GM12865 (cell line): ENCODE measurements at regions not wholly inside any gene's neighbourhood (a gene's known extent, or its start where the extent isn't known, plus 50 kb on each side); places are given as distances from the start of the nearest gene placed in this dataset.

Experiments
- DNase-seq: peaks from one replicate; pipeline ENCODE4 v3.0.0; 2010; ENCODE audit warnings: low read depth
- H3K4me3 ChIP-seq: 2 replicates; pipeline ENCODE4 v1.5.1; 2011; ENCODE audit warnings: mild to moderate bottlenecking, low read depth, low read length, control low read depth
- TF ChIP-seq, protein P1 (sequence below): IDR thresholded peaks from 2 replicates; pipeline ENCODE4 v1.5.1; 2011; ENCODE audit warnings: low read length, control low read depth, low read depth, inconsistent platforms; ENCODE audit not compliant: insufficient read depth; ENCODE audit errors: missing control alignments

DNA sequence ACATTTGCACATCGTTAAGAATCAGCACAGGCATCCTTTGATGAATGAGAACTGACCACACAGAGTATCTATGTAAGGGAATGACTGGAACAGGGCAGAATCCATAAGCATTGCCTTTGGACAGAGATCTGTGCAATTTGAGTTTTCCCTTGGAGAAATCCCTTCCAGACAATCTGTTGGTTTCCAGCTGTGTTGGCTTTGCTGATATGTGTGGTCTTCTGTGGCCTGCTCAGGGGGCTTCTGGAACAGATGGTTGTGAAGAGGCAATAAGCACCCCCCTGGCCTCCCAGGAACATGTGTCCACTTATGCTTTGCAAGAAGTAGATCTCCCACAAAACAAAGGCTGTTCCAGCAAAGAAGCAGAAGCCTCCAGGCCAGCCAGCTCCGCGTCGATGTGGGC, 111.4 kb upstream of the TMEM132C start:
- DNase-seq, result no peak
- TF ChIP-seq, protein P1, sequence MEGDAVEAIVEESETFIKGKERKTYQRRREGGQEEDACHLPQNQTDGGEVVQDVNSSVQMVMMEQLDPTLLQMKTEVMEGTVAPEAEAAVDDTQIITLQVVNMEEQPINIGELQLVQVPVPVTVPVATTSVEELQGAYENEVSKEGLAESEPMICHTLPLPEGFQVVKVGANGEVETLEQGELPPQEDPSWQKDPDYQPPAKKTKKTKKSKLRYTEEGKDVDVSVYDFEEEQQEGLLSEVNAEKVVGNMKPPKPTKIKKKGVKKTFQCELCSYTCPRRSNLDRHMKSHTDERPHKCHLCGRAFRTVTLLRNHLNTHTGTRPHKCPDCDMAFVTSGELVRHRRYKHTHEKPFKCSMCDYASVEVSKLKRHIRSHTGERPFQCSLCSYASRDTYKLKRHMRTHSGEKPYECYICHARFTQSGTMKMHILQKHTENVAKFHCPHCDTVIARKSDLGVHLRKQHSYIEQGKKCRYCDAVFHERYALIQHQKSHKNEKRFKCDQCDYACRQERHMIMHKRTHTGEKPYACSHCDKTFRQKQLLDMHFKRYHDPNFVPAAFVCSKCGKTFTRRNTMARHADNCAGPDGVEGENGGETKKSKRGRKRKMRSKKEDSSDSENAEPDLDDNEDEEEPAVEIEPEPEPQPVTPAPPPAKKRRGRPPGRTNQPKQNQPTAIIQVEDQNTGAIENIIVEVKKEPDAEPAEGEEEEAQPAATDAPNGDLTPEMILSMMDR, result no peak
- no peak overlapping the region for H3K4me3 ChIP-seq

DNA sequence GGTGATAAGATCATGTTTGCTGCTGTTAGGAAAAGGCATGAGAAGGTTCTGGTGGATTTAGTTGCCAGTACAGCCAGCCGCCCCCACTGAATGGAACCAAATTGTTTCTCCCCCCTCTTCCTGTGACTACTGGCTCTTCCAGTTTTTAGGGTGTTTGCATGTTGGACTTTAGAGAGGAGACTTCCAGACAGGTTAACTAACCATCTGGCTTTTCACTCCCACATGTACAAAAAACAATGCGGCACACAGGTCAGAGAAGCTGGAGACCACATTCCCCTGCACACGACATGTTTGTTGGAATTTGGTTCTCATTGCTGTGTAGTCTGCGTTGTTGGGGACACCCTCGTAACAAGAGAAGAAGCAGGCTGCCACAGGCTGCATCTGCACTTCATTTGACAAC, 103.9 kb upstream of the TMEM132C start:
- no peak for DNase-seq
- TF ChIP-seq, protein P1, result no peak
- no peak overlapping the region for H3K4me3 ChIP-seq

DNA sequence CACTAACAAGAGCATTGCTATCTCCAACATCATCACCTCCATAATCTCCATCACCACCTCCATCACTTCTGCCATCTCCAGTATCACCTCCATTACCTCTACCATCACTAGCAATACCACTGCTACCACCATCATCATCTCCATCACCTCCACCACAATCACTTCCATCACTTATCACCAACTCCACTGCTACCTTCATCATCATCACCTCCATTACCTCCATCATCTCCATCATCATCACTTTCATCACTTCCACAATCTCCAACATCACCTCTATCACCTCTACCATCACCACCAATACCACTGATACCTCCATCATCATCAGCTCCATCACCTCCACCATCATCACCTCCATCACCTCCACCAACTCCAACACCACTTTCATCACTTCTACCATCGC, 102.4 kb upstream of the TMEM132C start:
- TF ChIP-seq, protein P1, result no peak
- no peak overlapping the region for H3K4me3 ChIP-seq
- no peak for DNase-seq

DNA sequence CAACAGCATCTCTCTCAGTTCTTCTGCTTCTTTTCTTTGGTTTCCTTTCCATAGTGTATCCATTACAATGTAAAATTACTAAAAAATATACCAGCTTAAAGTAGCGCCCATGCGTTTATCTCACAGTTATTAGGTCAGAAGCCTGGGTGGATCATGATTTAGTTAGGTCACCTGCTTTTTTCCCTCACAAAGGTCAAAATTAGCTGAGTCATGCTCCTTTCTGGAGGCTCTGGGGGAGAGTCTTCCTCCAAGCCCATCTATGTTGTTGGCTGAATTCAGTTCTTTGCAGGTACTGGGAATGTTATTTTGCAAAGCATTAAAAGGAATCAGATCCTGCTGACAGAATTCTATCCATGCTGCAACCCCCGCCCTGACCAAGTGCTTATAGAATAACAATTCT, 101.6 kb upstream of the TMEM132C start:
- TF ChIP-seq, protein P1, result no peak
- DNase-seq, result no peak
- no peak overlapping the region for H3K4me3 ChIP-seq

DNA sequence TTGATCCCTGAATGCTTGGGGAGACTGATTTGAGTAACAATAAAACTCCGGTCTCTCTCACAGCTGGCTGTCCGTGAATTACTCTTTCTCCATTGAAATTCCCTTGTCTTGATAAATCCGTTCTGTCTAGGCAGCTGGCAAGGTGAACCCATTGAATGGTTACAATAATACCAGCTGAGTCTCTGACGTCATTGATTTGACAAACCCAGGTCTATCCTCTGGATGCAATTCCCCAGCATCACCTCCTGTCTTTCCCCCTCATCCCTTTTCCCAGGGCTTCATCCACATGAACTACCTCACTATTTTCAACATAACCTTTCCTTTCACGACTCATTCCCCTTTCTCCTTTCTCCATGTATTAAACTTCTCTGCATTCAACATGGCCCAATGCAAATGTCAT, 98.7 kb upstream of the TMEM132C start:
- TF ChIP-seq, protein P1, result no peak
- DNase-seq, result no peak
- H3K4me3 ChIP-seq, result no peak overlapping the region

DNA sequence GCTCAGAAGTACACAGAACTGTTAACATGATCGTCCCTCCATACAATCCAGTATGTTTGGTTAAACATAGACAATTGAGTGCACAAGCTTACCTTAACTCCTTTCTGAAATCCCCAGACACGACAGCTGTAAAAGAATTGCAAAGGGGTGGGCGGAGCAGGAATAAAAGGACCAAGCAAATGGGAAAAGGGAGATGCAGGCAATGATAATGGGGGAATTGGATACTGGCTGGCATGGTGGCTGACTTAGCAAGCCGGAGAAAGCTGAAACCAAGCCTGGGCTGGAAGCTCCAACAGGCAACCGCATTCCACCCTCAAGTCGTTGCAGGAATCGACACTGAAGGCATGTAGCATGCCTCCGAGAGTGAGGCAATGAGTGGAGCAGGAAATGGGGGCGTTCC, 96.8 kb upstream of the TMEM132C start:
- TF ChIP-seq, protein P1, result no peak
- no peak for DNase-seq

DNA sequence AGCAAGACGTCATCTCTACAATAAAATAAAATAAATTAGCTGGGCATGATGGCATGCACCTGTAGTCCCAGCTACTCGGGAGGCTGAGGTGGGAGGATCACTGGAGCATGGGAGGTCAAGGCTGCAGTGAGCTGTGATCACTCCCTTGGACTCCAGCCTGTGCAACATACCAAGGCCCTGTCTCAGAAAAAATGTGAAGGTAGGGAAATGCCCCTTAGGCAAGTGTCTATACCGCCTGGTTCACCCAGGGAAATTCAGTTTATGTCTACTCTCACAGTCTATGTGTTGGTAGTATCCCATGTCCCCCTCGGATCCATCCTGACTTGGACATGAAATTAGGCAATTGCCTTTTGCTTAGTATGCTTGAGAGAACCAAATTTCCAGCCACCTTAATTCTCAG, 88.4 kb upstream of the TMEM132C start:
- no peak overlapping the region for H3K4me3 ChIP-seq
- TF ChIP-seq, protein P1, result no peak
- DNase-seq, result no peak

More for the DNA sequence above, 96.8 kb upstream of the TMEM132C start:
- H3K4me3 ChIP-seq, result no peak overlapping the region
